ENCODE measurements at regions not wholly inside any gene's neighbourhood (a gene's known extent, or its start where the extent isn't known, plus 50 kb on each side); places are given as distances from the start of the nearest gene placed in this dataset.

DNA sequence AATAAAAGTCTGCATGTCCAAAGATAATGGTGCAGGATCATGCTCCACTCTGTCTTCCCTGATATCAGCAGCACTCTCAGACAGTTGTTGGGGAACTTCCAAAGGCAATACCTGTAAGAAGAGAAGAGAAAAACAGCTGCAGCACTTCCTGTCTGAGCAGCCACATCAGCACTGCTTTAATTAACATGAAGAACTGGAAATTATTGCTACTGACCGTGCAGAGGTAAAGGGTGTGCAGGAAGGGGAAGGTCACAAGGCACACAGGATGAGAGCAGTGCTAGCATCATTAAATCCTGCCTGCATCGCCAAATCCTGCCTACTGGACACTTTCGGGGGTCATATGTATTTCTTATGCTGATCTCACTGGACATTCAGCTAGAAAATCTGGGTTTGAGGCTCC is 379.0 kb downstream of the LMX1A start:
- ATAC-seq (no peak), DNase-seq (no peak)
- Histone ChIP-seq H3K36me3 (no peaks in the 10 kb centered on the region), H3K27ac (no peak overlapping the region), H3K9me3 (peaks cover 0 to 10% (median 0%) of the 10 kb centered on the region in 11 donors), H3K4me3 (no peak overlapping the region), H3K4me1 (peaks cover 0 to 4% (median 0%) of the 10 kb centered on the region in 9 donors), H3K27me3 (no peaks in the 10 kb centered on the region)
- 47 to 60% methylated on average over 3 of the region's 3 CpGs for WGBS, 2 donors
- intact Hi-C loops (cut with DNase I): no loop called here
- TF ChIP-seq, protein P1, sequence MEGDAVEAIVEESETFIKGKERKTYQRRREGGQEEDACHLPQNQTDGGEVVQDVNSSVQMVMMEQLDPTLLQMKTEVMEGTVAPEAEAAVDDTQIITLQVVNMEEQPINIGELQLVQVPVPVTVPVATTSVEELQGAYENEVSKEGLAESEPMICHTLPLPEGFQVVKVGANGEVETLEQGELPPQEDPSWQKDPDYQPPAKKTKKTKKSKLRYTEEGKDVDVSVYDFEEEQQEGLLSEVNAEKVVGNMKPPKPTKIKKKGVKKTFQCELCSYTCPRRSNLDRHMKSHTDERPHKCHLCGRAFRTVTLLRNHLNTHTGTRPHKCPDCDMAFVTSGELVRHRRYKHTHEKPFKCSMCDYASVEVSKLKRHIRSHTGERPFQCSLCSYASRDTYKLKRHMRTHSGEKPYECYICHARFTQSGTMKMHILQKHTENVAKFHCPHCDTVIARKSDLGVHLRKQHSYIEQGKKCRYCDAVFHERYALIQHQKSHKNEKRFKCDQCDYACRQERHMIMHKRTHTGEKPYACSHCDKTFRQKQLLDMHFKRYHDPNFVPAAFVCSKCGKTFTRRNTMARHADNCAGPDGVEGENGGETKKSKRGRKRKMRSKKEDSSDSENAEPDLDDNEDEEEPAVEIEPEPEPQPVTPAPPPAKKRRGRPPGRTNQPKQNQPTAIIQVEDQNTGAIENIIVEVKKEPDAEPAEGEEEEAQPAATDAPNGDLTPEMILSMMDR (IDR thresholded peaks at IDR 0.05): no peak

DNA sequence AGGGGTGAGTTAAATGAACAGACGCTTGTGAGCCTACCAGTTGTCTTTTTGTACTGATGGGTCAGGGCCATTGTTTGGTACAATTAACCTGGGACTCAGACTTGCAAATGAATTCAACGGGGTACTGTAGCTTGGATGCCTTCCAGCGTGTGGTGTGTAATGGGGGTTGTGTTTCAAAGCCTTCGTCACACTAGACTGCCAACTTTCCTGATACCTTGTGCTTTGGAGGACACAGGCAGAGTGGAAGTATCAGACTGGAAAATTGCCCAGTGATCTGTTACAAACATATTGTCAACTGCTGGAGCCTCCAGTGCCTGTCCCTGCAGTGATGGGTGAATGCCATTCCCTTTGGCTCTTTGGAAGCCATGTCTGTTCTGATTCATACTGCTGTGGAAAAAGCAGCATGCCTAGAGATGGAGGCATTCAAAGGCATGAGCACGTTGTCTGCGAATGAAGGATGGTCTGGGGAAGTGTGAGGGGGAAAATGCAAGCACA is 384.5 kb downstream of the LMX1A start:
- no peaks in the 10 kb centered on the region for H3K27me3 ChIP-seq

DNA sequence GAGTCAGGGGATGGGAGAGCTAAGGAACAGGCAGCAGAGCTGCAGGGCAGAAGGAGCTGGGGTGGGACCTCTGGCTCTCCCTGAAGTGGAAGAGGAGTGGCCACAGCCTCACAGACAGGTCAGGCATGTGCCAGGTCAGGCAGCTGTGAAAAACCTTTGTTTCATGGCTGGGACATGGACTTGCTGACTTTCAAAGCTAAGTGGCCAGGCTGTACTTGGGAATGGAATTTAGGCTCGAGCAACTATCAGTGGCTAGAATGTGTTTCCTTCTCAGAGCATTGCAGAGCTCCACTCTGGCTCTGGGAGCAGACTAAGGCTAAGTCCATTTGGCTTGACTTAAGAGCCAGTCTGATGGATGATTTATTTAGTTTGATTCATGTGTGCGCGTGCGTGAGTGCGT is 385.1 kb downstream of the LMX1A start:
- ATAC-seq (no peak), DNase-seq (no peak)
- Histone ChIP-seq H3K4me3 (no peak overlapping the region), H3K36me3 (no peaks in the 10 kb centered on the region), H3K27me3 (no peaks in the 10 kb centered on the region), H3K4me1 (no peaks in the 10 kb centered on the region), H3K9me3 (peaks cover 0 to 7% (median 0%) of the 10 kb centered on the region in 11 donors), H3K27ac (no peak overlapping the region)
- TF ChIP-seq, protein P1 (IDR thresholded peaks at IDR 0.05): no peak
- intact Hi-C loops (cut with DNase I): no loop called here
- WGBS, 2 donors: 91 to 93% methylated on average over 5 of the region's 5 CpGs

More for the DNA sequence above, 384.5 kb downstream of the LMX1A start:
- Histone ChIP-seq H3K4me1 (no peaks in the 10 kb centered on the region), H3K9me3 (peaks cover 0 to 7% (median 0%) of the 10 kb centered on the region in 11 donors), H3K4me3 (no peak overlapping the region), H3K36me3 (no peaks in the 10 kb centered on the region), H3K27ac (no peak overlapping the region)
- DNase-seq (no peak), ATAC-seq (no peak)
- TF ChIP-seq, protein P1 (IDR thresholded peaks at IDR 0.05): no peak
- intact Hi-C loops (cut with DNase I): no loop called here
- WGBS, 2 donors: 81 to 83% methylated on average over 6 of the region's 6 CpGs

DNA sequence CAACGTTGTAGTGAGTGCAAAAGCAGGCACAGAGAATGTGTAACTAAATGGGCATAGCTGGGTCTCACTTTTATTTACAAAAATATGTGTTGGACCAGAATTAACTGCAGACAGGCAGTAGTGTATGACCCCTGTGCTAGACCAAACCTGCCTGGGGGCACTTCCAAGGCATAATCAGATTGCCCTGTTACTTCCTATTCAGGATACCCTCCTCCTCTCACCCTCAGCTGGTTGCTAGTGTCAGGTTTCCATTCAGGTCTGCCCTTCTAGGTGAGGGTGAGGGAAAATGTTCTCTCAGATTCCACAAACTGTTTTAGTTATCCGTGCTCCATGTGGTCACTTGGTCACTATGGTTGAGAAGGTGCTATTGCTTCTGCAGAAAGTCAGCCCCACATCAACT is 387.3 kb downstream of the LMX1A start:
- Histone ChIP-seq H3K27ac (no peak overlapping the region), H3K36me3 (no peaks in the 10 kb centered on the region), H3K4me1 (no peaks in the 10 kb centered on the region), H3K9me3 (peaks cover 0 to 7% (median 0%) of the 10 kb centered on the region in 11 donors), H3K4me3 (no peak overlapping the region), H3K27me3 (no peaks in the 10 kb centered on the region)
- WGBS, 2 donors: 72 to 80% methylated on average over 2 of the region's 2 CpGs
- no peak for DNase-seq
- ATAC-seq: no peak
- intact Hi-C loops (cut with DNase I): no loop called here
- TF ChIP-seq, protein P1 (IDR thresholded peaks at IDR 0.05): no peak
